ENCODE measurements at regions not wholly inside any gene's neighbourhood (a gene's known extent, or its start where the extent isn't known, plus 50 kb on each side); places are given as distances from the start of the nearest gene placed in this dataset.

DNA sequence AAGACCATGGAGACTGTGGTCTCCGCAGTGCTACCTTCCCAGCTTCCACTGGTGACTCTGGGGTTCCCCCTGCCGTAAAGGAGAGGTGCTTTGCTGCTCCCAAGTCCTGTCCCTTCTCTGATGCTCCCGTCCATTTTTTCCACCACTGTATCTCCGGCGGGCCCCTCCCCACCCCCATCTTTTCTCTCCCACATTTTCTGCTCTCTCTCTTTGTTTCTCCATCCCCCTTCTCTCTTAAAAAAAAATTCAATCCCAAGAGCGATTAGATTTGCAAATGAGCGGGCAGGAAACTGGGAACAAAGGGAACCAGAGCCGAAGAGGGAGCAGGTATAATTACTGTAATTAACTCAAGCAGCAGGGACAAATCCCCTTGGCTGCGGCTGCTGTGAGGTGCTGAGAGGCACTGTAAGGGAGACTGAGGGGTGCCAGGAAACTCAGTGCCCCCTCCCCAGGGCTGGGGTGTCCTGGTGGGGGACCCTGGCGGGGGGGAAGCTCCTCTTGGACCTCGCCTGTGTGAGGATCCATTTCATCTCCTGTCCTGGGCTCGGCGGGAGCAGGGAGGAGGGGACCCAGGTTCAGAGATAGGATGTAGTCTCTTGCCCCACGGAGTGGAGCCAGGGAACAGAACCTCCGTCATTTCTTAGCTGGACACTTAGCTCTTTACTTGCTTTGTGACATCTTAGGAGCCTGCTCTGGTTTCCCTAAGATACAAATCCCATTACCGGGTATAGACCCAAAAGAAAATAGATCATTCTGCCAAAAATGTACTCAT lies 140.4 kb upstream of the NRXN3 start:
- TF ChIP-seq, protein P1, sequence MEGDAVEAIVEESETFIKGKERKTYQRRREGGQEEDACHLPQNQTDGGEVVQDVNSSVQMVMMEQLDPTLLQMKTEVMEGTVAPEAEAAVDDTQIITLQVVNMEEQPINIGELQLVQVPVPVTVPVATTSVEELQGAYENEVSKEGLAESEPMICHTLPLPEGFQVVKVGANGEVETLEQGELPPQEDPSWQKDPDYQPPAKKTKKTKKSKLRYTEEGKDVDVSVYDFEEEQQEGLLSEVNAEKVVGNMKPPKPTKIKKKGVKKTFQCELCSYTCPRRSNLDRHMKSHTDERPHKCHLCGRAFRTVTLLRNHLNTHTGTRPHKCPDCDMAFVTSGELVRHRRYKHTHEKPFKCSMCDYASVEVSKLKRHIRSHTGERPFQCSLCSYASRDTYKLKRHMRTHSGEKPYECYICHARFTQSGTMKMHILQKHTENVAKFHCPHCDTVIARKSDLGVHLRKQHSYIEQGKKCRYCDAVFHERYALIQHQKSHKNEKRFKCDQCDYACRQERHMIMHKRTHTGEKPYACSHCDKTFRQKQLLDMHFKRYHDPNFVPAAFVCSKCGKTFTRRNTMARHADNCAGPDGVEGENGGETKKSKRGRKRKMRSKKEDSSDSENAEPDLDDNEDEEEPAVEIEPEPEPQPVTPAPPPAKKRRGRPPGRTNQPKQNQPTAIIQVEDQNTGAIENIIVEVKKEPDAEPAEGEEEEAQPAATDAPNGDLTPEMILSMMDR (IDR thresholded peaks at IDR 0.05) = no peak

DNA sequence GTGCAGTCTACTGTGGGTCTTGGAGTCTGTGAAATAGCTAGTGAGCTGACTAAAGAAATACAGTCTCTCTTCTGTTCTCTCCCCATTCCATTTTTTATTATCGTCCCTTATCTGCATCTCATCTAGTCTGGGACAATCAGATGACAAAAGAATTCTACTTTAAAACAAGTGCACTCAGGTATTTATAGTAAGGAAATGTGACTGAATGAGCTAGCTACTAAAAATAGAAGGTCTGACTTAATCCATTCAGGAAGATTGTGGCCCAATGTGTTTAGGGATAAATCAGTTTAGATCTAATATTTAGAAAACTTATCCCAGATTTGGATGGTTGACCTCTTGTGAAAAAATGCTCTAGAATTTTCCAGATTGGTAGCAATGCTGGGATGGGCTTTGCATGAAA lies 126.8 kb upstream of the NRXN3 start:
- TF ChIP-seq, protein P1 (IDR thresholded peaks at IDR 0.05) = no peak

DNA sequence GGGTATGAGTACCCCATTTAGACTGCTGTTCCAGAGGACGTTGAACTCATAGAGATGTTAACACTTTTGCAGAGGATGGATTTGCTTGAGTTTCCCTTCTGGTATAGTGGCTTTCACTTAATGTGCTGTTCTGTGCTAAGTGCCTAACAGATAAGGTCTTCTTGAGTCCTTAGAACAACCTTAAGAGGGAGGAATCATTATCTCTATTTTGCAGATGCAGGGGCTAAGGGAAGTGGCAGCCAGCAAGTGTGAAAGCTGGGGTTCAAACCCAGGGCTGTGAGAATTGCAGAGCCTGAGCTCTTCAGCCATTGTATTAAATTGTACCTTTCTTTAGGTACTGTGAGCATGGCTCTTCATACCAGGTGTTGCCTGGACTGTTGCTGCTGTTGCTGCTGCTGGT lies 122.1 kb upstream of the NRXN3 start:
- TF ChIP-seq, protein P1 (IDR thresholded peaks at IDR 0.05) = no peak

DNA sequence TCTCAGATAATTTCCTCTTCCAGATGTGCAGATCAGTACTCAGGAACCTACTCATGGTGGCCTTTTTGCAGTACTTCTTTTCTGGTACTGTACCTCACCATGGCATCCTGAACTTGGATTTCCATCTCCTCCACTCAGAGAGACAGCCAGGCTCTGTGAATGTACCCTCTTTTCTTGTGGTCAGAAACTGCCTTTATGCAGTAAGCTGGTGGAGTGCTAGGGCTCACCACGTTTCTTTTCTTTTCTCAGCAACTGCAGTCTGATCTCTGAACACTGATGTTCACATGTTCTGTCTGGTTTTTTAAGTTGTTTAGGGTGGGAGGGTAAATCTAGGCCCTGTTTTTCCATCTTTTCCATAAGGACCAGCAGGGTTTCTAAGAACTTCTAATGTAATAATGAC lies 99.8 kb upstream of the NRXN3 start:
- TF ChIP-seq, protein P1 (IDR thresholded peaks at IDR 0.05) = no peak

DNA sequence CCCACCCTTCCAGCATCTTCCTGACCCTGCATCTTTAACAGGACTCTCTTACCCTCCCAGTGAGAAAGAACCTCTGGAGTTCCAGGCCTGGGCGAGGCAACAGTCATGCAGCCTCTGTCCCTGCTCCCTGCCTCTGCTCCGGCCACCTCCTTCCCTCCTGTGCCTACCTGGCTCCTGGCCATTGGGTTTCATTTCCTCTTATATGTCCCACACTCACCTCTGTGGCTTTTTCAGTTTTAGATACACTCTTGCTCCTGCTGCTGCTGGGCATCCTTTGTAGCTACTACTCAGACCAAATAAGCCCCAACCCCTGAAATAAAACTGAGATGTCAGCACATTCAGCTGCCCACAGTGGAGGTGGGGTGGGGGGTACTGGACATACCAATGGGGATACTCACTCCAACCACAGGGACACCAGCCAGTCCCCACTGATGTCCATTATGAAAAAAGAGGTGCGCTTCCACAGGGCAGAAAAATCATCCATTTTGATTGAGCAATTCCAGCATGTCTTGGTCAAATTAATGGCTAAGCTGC lies 99.1 kb upstream of the NRXN3 start:
- TF ChIP-seq, protein P1 (IDR thresholded peaks at IDR 0.05) = no peak

DNA sequence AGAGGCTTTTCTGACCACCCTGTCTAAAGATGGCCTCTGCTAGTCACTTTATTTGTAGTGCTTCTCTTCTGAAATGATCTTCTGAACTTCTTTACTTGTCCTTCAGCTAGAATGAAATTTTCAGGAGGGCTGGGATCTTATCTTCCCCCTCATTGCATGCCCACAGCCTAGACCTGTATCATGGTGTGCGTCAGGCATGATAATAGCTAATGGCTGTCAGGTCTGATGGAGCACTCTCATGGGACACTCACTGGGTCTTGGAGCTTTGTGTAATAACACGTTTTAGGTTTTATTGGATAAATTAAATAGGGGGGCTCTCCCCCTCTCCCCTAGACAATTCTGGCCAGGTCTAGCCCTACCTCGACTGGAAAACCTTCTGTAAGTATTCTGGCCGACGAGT lies 97.1 kb upstream of the NRXN3 start:
- TF ChIP-seq, protein P1 (IDR thresholded peaks at IDR 0.05) = no peak

DNA sequence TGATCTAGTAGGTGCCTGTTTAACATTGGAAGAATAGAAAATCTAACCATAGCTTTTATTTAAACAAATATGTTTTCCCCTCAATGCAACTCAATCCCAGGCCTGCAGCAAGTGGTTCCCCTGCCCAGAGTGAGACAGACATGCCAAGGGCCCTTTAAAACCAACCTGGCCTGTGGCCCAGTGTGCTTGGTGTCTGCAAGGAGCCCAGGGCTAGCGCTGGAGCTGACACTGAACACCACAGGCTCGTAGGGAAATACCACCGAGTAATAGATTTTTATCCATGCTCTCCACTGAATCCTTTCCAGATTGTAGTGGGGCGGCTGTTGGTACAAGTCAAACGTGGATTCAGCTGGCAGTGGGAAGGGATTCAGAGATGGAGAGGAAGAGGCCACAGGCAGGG lies 95.6 kb upstream of the NRXN3 start:
- TF ChIP-seq, protein P1 (IDR thresholded peaks at IDR 0.05) = no peak
